ENCODE measurements at regions not wholly inside any gene's neighbourhood (a gene's known extent, or its start where the extent isn't known, plus 50 kb on each side); places are given as distances from the start of the nearest gene placed in this dataset.

- no peak overlapping the region for H3K4me3 ChIP-seq (ENCODE audit: low read length)
- no peak for TF ChIP-seq ZNF274 (IDR thresholded peaks at IDR 0.05; ENCODE audit: low read depth, low read length)
These were observed 398.7 kb downstream of the PLPP3 start for GRCh38 chr1:56180520-56181190.

GRCh38 chr1:56179543-56179942, 399.8 kb downstream of the PLPP3 start:
- no peak overlapping the region for H3K4me3 ChIP-seq (ENCODE audit: low read length)
- TF ChIP-seq ZNF274 (IDR thresholded peaks at IDR 0.05; ENCODE audit: low read depth, low read length), result no peak

GRCh38 chr1:56175211-56175610, 404.2 kb downstream of the PLPP3 start:
- no peak for TF ChIP-seq ZNF274 (IDR thresholded peaks at IDR 0.05; ENCODE audit: low read depth, low read length)
- H3K4me3 ChIP-seq (ENCODE audit: low read length), result no peak overlapping the region

- H3K4me3 ChIP-seq (ENCODE audit: low read length), result no peak overlapping the region
- no peak for TF ChIP-seq ZNF274 (IDR thresholded peaks at IDR 0.05; ENCODE audit: low read depth, low read length)
These were observed 405.0 kb downstream of the PLPP3 start for GRCh38 chr1:56174176-56174885.

- H3K4me3 ChIP-seq (ENCODE audit: low read length), result no peak overlapping the region
- TF ChIP-seq ZNF274 (IDR thresholded peaks at IDR 0.05; ENCODE audit: low read depth, low read length), result no peak
These were observed 405.6 kb downstream of the PLPP3 start for GRCh38 chr1:56173736-56174135.

- no peak for TF ChIP-seq ZNF274 (IDR thresholded peaks at IDR 0.05; ENCODE audit: low read depth, low read length)
- H3K4me3 ChIP-seq (ENCODE audit: low read length), result no peak overlapping the region
These were observed 407.7 kb downstream of the PLPP3 start for GRCh38 chr1:56171670-56172069.

GRCh38 chr1:56170784-56171320, 408.5 kb downstream of the PLPP3 start:
- no peak overlapping the region for H3K4me3 ChIP-seq (ENCODE audit: low read length)
- no peak for TF ChIP-seq ZNF274 (IDR thresholded peaks at IDR 0.05; ENCODE audit: low read depth, low read length)

GRCh38 chr1:56169856-56170255, 409.5 kb downstream of the PLPP3 start:
- no peak for TF ChIP-seq ZNF274 (IDR thresholded peaks at IDR 0.05; ENCODE audit: low read depth, low read length)
- no peak overlapping the region for H3K4me3 ChIP-seq (ENCODE audit: low read length)

- no peak for TF ChIP-seq ZNF274 (IDR thresholded peaks at IDR 0.05; ENCODE audit: low read depth, low read length)
- no peak overlapping the region for H3K4me3 ChIP-seq (ENCODE audit: low read length)
These were observed 411.2 kb downstream of the PLPP3 start for GRCh38 chr1:56168176-56168575.

- H3K4me3 ChIP-seq (ENCODE audit: low read length), result no peak overlapping the region
These were observed 411.8 kb downstream of the PLPP3 start for GRCh38 chr1:56167596-56167995.

GRCh38 chr1:56160773-56161315, 418.5 kb downstream of the PLPP3 start:
- TF ChIP-seq ZNF274 (IDR thresholded peaks at IDR 0.05; ENCODE audit: low read depth, low read length), result no peak
- H3K4me3 ChIP-seq (ENCODE audit: low read length), result no peak overlapping the region

More at GRCh38 chr1:56167596-56167995, 411.8 kb downstream of the PLPP3 start:
- no peak for TF ChIP-seq ZNF274 (IDR thresholded peaks at IDR 0.05; ENCODE audit: low read depth, low read length)

- no peak for TF ChIP-seq ZNF274 (IDR thresholded peaks at IDR 0.05; ENCODE audit: low read depth, low read length)
- H3K4me3 ChIP-seq (ENCODE audit: low read length), result no peak overlapping the region
These were observed 422.1 kb downstream of the PLPP3 start for GRCh38 chr1:56156971-56157876.

- no peak for TF ChIP-seq ZNF274 (IDR thresholded peaks at IDR 0.05; ENCODE audit: low read depth, low read length)
- H3K4me3 ChIP-seq (ENCODE audit: low read length), result no peak overlapping the region
These were observed 426.1 kb downstream of the PLPP3 start for GRCh38 chr1:56153276-56153675.

- no peak overlapping the region for H3K4me3 ChIP-seq (ENCODE audit: low read length)
- TF ChIP-seq ZNF274 (IDR thresholded peaks at IDR 0.05; ENCODE audit: low read depth, low read length), result no peak
These were observed 426.7 kb downstream of the PLPP3 start for GRCh38 chr1:56152635-56153034.

Measured in GM08714 (cell line).